OCI-M1 (cell line): ENCODE measurements at regions not wholly inside any gene's neighbourhood (a gene's known extent, or its start where the extent isn't known, plus 50 kb on each side); places are given as distances from the start of the nearest gene placed in this dataset.

Source experiments
- DNase-seq: peaks from one replicate; lab custom pipeline; 2025; lab: John Stamatoyannopoulos, UW

- DNase-seq: no peak
These were observed 513.9 kb downstream of the ZNF608 start for GRCh38 chr5:124232515-124232914.

DNA sequence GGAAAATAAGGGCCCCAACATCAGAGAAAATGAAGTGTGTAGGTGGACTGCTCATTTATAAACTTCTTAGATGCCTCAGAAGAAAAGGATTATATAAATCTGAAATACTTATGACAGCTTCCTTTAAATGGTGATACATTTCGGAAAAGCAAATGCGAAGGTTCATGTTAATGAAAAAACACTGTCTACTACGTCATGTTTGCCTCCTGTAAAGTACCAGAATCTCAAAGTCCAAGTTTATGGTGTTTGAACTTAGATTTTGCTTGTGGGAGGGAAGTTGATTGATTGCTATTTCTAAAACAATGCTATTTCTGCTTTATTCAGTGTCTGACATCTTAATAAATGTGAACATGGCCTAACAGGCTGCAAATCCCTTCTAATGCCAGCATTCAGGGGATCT, 514.6 kb downstream of the ZNF608 start:
- DNase-seq: no peak

- no peak for DNase-seq
These were observed 515.2 kb downstream of the ZNF608 start for GRCh38 chr5:124231230-124231629.

- no peak for DNase-seq
These were observed 516.0 kb downstream of the ZNF608 start for GRCh38 chr5:124230456-124230855.

DNA sequence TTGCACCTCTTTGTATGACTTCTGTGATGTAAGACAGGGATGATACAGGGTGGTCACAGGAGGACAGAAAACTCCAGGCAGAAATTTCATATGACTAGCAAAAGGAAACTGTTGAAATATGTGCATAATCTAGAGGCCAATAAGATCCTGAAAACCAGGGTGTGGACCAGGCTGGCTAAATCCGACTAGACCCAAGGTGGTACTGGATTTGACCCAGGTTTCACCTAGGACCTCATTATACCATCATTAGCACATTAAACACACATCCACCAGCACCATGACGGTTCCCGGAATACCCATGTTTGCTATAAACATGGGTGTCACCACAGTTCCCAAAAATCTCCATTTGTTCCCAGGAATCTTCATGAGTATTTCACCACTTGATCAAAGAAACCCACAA, 517.1 kb downstream of the ZNF608 start:
- no peak for DNase-seq

DNA sequence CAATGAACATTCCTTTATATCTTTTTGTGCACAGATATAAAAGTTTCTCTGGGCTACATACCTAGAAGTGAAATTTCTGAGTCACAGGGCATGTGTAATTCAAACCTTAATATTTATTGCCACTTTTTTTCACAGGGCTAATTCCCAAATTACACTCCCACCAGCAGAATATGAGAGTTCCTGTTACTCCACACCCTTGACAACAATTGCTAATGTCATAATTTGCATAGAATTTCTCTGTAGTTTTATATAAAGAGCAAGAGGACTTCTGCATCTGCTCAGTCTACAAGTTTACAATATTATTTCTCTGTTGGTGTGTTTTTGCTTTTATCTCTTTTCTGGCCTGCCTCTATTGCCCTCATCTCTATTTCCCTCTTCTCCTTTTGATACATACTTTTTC, 518.5 kb downstream of the ZNF608 start:
- DNase-seq: no peak

DNA sequence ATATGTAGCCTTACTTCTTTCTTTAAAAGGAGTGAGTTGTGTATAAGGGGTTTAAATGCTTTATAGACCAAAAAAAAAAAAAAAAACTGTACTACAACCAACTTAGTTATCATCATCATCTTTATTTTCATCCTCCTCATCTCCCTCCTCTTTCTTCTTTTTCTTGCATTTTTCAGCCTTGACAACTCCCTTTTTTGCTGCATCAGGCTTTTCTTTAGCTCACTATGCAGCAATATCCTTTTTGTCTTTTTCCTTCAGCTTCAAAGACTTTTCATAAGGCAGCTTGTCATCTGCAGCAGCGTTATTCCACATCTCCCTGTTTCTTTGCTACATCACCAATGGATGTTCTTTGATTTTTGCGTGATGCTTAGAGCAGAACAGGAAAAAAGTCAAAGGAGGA, 526.0 kb downstream of the ZNF608 start:
- no peak for DNase-seq

DNA sequence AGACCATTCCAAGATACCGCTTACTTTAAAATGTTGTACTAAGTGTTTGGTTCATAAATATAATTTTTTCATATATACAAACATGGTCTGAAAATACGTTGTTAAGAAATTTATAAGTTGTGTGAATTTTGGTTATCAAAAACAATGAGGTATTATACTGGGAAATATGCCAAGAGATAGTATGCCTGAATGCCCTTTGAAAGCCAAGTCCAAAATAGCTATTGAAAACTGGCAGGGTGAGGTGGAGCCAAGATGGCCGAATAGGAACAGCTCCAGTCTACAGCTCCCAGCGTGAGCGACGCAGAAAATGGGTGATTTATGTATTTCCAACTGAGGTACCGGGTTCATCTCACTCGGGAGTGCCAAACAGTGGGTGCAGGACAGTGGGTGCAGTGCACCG, 533.5 kb downstream of the ZNF608 start:
- no peak for DNase-seq

GRCh38 chr5:124210111-124210910, 536.1 kb downstream of the ZNF608 start:
- DNase-seq: no peak

DNA sequence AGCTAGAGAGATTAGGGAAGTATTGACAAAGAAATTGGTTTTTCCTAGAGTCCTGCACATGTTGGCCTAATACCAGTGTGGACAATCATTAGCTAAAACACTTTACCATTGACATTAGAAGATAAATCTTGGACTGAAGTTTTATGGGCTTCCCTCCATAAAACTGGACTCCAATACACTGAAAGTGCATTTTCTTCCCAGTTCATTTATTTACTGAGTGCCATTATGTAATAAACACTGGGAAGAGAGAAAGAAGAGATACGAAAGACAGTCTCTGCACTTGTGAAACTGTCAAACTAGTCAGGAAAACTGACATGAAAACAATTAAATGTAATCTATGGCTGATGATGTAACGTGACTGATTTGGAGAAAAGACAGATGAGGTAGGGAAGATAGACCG, 539.3 kb downstream of the ZNF608 start:
- DNase-seq: no peak

DNA sequence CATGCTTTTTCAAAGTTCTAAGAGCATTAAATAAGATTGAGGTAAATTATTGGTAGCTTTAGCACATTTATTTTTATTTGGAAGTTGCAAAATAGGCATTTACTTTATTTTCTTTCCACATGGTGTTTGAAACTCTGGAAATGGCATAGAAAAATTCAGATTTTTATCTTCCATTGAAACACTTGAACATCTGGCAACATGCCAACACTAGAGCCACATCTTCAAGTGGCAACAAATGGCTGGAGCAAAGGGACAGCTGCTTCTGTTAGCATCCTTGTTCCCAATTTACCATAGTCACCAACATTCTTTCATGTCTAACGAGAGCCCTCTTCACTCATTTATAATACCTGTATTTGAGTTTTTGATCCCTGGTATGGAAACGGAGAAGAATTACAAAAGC, 539.9 kb downstream of the ZNF608 start:
- no peak for DNase-seq

DNA sequence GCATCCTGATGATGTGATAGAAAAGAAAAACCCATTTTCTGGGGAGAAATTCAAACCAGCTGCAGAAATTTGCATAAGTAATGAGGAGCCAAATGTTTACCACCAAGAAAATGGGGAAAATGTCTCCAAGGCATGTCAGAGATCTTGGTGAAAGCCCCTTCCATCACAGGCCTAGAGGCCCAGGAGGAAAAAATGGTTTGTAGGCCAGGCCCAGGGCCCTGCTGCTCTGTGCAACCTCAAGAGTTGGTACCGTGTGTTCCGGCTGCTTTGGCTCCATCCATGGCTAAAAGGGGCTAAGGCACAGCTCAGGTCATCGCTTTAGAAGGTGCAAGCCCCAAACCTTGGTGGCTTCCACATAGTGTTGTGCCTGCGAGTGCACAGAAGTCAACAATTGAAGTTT, 543.1 kb downstream of the ZNF608 start:
- no peak for DNase-seq

GRCh38 chr5:124200381-124200780, 546.1 kb downstream of the ZNF608 start:
- no peak for DNase-seq

GRCh38 chr5:124199893-124200292, 546.5 kb downstream of the ZNF608 start:
- DNase-seq: peak; percentile 0

DNA sequence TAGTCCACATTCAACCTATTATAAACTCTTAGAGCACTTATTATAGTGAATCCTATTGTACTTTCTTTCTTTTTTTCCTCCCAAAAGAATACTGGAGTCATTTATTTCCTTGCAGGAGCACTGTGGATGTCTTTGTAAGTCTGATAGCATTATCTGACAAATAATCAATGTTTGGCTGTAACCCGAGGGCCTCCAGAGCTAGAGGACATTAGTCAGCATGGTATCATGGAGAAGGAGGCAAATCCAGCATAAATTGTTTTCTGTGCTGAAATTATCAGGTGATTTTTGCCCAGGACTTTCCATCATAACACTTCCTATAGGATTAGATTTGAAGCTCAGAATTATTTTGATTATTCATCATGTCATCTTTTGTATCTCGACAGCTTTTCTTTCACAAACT, 551.0 kb downstream of the ZNF608 start:
- DNase-seq: no peak

- DNase-seq: no peak
These were observed 552.2 kb downstream of the ZNF608 start for GRCh38 chr5:124194282-124194681.

DNA sequence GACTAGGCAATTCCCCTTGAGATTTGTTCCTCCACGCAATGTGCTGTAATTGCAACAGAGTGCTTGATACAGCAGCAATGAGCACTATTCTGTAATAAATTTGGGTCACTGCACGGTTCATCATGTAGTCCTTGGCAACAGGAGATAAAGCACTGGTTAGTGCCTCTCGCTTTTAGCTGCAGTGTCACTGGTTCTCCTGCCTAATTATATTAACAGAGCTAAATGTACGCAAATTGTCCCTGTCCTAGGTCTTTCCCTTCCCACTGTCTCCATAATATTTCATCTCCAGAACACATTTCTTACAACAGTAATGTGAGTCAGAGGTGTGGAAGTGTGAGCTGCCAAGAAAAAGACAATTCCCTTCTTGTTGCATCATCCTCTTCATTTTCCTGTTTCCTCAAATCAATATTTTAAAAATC, 553.1 kb downstream of the ZNF608 start:
- no peak for DNase-seq

DNA sequence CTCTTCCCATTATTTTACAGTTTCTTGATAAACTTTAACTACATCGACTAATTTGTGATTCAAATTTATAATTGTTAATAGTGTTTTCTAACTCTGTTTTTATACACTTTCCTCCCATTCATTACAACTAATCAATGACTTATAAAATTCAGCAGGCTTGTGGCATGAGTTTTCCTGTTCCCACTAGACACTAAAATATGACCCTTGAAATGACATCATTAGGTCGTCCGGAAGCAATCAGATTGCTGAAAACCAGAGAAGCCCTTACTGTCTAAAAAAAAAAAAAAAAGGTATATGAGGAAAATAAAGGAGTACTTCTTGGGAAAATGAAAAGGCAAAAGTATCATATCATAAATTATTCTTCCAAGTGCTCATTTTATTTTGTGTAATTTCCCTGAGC, 553.7 kb downstream of the ZNF608 start:
- DNase-seq: no peak

DNA sequence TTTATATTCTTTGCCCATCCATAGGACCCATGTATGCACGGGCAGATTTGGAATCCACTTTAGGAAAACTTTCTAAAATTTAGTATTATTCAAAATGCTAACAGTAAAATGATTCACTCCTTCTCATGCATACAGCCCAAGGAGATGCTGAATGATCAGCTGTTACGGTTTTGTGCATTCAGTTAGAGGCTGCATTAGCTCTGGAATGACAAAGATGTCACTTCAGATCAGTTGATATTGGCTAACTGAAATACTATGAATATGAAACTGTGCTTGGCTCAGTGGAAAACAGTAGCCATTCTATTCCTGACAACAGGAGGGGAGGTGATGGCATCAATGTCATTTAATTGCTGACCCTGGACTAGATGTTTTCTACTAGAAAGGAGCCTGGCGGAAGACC, 560.7 kb downstream of the ZNF608 start:
- no peak for DNase-seq

DNA sequence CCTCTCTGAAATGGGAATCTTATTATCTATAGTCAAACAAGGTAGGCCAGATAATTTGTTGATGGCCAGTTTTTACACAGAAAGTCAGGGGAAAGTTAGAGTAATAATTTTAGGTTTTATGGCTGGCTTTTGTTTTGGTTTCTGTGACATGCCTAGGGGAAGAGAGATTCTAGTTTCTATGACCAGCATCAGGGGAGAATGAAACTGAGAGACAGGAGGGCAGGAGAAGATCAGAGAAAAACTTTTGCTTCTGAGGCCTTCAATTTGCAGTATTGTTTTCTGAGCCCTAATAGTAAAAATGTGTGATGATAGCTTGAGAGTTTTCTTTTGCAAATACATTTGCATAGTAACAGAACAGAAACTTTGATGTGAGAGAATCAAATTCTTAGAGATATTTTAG, 564.3 kb downstream of the ZNF608 start:
- no peak for DNase-seq

DNA sequence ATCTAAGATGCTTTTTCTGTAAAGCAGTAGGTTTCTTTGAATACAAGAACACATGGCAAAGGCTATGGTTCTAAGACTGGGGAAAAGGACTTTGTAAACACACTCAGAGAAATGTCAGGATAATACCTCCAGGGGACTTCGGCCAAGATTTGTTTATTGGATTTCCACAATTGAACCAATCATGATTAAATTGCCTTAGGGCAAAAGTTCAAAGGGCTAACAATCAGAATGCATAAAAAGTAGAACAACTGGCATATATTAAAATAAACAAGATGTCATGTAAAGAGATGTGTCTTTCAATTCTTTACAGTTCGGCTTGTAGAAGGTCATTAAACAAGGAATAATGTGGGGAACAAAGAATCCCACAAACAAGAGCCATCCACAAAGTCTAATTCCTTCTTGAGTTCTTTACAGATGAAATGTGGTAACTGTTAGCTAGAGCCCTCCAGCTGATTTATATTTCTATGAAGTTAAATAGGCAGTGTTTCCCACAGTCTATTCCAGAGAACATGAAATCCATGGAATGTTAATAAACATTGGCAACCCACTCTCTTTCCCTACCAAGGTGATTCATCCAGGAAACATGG, 565.5 kb downstream of the ZNF608 start:
- no peak for DNase-seq

DNA sequence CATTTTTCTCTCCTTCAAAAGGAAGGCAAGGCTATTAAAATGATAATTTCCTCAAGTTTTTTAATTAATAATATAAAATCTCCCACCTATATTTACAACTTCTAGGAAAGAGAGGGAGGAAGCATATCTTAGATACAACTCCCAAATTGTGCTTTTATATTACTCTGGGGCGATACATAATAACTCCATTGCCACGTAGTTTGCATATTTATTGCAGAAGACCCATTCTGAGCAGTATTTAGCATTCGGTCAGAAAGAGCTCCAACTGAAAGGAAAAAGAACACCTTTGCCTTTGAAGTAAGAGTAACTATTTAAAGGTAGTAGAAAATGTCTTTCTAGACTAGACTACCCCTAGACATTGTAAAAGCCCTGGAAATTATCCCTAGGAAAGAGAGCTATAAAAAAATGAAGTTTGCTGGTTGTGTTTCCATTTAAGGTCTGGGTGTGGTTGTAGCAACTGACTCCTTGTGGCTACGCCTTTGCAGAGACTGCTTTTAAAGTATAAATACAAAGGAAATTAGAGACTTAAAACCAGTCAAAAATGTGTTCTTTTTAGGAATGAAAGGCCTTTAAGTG, 566.1 kb downstream of the ZNF608 start:
- no peak for DNase-seq

DNA sequence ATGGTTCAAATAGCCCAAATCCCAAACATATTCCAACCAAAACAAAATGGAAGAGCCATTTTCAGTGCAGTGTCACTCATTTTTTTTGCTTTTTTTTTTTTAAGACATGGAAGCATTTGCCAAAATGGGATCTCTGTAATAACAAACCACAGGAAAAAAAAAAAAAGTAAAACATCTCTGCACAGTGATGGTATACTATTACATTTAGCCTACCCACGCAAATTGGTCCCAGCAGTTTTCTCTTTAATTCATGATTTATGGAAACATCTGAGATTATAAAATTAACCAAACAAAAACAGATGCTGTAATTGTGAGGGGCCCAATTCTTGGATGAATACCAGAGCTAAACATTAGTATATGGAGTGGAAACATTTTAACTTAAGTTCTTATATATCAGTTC, 566.6 kb downstream of the ZNF608 start:
- DNase-seq: no peak

GRCh38 chr5:124178050-124178449, 568.4 kb downstream of the ZNF608 start:
- DNase-seq: no peak
